GM19372 (cell line): ENCODE measurements at regions not wholly inside any gene's neighbourhood (a gene's known extent, or its start where the extent isn't known, plus 50 kb on each side); places are given as distances from the start of the nearest gene placed in this dataset.

Experiments used
- ATAC-seq: cut with Tn5 transposase; IDR thresholded peaks from one replicate; pipeline ENCODE4 v1.9.1; 2021; ENCODE audit warnings: mild to moderate bottlenecking, low read depth, moderate library complexity; ENCODE audit not compliant: unreplicated experiment

- no peak for ATAC-seq
Observed at GRCh38 chr2:171225989-171226388, 65.3 kb upstream of the TLK1 start.

DNA sequence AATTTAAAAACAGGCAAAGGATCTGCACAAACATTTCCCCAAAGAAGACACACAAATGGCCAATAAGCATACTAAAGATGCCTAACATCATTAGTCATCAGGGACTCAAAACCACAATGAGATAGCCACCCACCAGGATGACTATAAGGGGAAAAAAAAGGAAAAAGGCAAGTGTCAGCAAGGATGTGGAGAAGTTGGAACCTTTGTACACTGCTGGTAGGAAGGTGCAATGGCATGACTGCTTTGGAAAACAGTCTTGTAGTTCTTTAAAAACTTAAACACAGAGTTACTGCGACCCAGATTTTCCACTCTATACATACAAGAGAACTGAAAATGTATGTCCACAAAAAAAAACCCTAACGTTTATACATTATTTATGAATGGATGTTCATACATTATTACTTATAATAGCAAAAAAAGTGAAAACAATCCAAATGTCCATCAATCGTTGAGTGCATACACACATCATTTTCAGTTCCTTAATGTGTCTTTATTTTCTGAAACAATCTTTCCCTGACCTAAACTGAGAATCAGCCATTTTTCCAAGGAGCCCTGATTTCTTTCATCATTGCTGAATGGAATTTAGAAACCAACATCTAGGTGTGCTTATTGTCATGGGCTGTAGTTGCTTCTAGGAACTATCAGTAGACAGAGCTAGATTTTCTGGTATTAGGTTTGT is 64.7 kb upstream of the TLK1 start:
- no peak for ATAC-seq

- ATAC-seq = no peak
Observed at GRCh38 chr2:171217330-171217729, 56.6 kb upstream of the TLK1 start.

- ATAC-seq = no peak
Observed at GRCh38 chr2:171216631-171217030, 55.9 kb upstream of the TLK1 start.

DNA sequence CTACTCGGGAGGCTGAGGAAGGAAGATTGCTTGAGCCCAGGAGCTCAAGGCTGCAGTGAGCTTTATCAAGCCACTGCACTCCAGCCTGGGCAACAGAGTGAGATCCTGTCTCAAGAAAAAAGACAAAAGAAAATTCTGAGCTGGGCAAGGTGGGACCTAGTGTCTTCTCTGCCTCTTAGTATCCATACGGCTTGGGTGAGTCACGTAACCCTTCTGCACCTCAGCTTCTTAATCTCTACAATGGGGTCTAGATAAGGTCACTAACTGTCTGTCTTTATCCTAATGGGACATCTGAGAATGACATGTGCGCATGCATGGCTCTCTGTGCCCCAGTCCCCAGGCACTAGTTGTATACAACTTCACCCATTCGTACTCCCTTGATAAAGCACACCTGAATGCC is 53.4 kb upstream of the TLK1 start:
- ATAC-seq = no peak

DNA sequence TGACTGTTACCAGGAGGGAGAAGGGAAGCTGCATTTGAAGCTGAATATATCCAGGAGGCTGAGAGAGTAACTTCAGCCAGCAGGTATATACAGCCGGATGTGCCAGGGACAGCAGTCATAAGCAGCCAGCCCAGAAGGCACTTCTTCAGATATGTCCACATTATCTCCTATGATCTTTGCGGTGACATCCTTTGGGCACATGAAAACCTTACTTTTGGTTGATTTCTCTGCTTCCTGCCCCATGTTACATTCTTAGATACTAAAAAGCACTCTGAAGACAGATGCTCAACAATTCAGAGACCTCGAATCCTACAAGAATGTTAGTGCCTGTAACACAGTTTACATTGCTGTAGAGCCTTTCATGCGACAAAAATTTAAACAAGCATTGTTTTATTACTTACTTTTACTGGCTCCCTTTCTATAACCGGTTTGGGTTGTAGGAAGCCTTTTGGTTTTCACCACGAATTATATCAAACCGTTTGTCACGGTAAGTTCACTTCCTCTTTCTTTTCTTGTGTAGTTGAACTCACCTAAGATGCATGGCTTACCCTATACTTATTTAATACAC is 50.3 kb upstream of the TLK1 start:
- ATAC-seq = peak; percentile 81
